VCaP (cell line): ENCODE measurements at regions not wholly inside any gene's neighbourhood (a gene's known extent, or its start where the extent isn't known, plus 50 kb on each side); places are given as distances from the start of the nearest gene placed in this dataset.

Experiments used
- H3K27ac ChIP-seq: fragments of 450-650 bp; 2 replicates; pipeline ENCODE4 v1.5.1; 2017
- TF ChIP-seq, protein P1 (sequence below): fragments of 450-650 bp; conservative IDR thresholded peaks from 2 replicates; pipeline ENCODE4 v1.5.1; 2017; ENCODE audit warnings: mild to moderate bottlenecking, moderate library complexity

DNA sequence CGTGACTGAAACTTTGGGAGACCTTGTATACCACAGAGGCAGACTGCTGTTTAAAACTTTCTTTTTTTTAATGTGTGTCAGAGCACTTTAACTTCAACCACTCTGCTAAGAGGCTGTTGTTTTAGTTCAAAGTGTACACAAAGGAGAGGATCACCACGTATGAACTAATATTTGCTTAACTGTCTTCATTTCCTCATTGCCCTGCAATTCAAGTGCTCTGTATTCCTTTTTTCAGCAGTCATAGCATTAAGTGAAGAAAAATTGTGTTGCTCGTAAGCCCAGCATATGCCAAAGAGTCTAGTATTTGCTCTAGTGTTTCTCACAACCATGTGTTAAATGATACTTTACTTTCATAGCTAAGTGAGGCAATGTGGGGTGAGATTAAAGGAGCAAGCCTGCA, 63.0 kb upstream of the HHIP start:
- TF ChIP-seq, protein P1, sequence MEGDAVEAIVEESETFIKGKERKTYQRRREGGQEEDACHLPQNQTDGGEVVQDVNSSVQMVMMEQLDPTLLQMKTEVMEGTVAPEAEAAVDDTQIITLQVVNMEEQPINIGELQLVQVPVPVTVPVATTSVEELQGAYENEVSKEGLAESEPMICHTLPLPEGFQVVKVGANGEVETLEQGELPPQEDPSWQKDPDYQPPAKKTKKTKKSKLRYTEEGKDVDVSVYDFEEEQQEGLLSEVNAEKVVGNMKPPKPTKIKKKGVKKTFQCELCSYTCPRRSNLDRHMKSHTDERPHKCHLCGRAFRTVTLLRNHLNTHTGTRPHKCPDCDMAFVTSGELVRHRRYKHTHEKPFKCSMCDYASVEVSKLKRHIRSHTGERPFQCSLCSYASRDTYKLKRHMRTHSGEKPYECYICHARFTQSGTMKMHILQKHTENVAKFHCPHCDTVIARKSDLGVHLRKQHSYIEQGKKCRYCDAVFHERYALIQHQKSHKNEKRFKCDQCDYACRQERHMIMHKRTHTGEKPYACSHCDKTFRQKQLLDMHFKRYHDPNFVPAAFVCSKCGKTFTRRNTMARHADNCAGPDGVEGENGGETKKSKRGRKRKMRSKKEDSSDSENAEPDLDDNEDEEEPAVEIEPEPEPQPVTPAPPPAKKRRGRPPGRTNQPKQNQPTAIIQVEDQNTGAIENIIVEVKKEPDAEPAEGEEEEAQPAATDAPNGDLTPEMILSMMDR, result no peak
- no peak overlapping the region for H3K27ac ChIP-seq

DNA sequence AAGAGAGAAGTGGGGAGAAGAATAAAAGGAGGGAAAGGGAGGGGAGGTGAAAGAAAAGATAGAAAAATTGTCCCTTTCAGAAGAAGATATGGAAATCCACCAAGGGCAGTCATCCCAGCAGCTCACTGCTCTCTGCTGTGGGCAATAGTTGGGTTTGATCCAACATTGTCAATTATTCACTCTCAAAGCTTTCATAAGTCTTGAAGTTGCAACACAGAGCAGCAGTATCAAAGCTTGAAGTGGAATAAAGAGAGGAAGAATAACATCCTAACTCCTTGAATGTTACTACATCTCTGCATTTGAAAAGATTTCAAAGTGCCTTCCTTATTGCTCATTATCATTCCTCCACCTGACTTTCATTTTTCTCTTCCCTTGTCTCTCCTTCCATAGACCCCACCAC, 62.3 kb upstream of the HHIP start:
- H3K27ac ChIP-seq, result no peak overlapping the region
- TF ChIP-seq, protein P1, result no peak

DNA sequence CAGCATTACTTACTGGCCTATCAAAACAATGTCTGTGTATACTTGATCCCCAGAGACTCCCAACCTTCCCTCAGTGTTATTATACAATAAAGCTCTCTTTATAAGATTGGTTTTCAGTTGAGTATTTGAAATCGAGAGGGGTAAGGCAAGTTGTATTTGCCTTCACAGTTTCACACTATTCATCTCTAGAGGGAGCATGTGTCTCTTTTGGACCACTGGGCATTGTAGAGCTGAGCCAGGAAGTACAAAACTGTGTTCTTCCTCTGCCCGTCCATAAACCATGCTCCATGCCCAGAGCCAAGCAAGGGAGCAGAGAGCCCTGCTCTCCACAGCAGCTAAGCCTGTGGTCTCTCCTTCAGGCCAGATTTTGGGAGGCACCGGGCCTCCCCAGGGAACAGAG, 61.5 kb upstream of the HHIP start:
- no peak overlapping the region for H3K27ac ChIP-seq
- TF ChIP-seq, protein P1, result no peak

DNA sequence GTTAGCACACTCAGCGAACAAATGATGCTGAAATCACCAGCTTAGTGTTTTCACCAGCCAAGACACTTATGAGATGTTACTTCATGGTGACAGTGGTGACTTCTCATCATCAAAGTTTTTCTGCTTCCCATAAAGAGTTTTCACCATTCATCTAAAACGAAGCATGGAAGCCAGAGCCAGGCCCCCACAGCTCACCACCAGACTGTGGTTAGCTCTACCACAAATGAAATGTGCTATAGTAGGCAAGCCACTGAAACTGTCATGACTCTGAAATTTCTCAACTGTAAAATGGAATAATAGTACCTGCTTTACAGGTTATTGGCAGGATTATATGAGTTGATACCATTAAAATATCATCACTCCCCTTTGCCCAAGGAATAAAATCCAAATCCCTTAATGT, 56.4 kb upstream of the HHIP start:
- TF ChIP-seq, protein P1, result no peak
- H3K27ac ChIP-seq, result no peak overlapping the region

DNA sequence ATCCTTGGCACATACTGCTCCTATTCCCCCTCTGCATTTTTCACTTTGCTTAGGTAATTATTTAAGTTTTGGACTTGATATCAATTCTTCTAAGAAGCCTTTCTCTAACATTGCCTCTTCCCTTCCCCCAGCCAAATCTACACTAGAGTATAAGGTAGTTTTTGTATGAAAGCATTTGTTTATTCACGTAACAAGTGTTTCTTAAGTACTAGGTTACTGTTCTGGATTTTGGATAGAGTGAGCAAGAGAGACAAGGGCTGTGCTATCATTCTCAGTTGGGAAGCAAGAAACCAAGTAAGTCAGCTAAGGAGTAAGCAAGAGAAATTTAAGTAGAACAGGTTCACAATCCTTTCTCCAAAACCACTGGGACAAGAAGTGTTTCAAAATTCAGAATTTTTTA, 55.9 kb upstream of the HHIP start:
- TF ChIP-seq, protein P1, result no peak
- no peak overlapping the region for H3K27ac ChIP-seq

DNA sequence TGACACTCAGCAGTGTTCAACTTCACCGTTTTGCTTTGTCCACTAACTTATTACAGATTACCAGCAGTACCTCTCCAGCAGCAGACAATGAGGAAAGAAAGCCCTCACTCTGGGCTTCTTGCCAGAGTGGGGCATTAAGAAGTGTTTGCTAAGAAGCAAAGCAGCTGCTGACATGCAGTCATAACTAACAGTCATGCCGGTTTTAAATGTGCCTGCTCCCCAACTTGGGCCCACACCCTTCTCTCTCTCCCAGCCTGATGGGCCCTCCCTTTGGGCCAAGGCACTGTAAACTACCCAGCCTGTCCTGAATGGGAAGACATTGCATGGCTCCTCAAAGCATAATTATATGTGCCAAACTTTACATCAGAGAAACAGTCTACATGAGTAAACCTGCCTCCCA, 54.6 kb upstream of the HHIP start:
- TF ChIP-seq, protein P1, result no peak
- no peak overlapping the region for H3K27ac ChIP-seq

DNA sequence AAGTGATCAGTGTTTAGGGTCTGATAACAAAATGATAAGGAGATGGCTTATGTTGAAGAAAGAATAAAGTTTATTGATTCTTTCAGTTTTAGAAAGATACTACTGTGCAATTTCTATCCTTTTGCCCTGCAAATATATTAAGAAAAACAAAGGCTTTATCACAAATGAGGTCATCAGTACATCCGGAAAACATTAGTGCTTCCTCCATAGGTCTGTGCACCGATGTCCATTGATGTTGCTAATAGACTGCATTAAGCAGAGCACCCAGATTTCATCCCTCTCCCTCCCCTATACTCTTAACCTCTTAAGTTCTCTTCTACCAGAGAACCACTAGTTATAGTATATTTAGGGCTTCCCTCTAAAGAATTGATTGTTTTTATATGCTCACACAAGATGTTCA, 53.7 kb upstream of the HHIP start:
- TF ChIP-seq, protein P1, result no peak
- H3K27ac ChIP-seq, result no peak overlapping the region
